NB4 (cell line): ENCODE measurements at regions not wholly inside any gene's neighbourhood (a gene's known extent, or its start where the extent isn't known, plus 50 kb on each side); places are given as distances from the start of the nearest gene placed in this dataset.

Experiments
- POLR2A ChIP-seq: IDR thresholded peaks from 2 replicates; pipeline ENCODE4 v1.6.1; 2011; ENCODE audit warnings: mild to moderate bottlenecking; ENCODE audit not compliant: insufficient read length; ENCODE audit errors: extremely low read depth
- TF ChIP-seq, protein P1 (sequence below): IDR thresholded peaks from one replicate; pipeline ENCODE4 v1.5.1; 2012; ENCODE audit warnings: low read depth, low read length

GRCh38 chr6:11847515-11848345 lies 69.1 kb upstream of the ADTRP start:
- TF ChIP-seq, protein P1, sequence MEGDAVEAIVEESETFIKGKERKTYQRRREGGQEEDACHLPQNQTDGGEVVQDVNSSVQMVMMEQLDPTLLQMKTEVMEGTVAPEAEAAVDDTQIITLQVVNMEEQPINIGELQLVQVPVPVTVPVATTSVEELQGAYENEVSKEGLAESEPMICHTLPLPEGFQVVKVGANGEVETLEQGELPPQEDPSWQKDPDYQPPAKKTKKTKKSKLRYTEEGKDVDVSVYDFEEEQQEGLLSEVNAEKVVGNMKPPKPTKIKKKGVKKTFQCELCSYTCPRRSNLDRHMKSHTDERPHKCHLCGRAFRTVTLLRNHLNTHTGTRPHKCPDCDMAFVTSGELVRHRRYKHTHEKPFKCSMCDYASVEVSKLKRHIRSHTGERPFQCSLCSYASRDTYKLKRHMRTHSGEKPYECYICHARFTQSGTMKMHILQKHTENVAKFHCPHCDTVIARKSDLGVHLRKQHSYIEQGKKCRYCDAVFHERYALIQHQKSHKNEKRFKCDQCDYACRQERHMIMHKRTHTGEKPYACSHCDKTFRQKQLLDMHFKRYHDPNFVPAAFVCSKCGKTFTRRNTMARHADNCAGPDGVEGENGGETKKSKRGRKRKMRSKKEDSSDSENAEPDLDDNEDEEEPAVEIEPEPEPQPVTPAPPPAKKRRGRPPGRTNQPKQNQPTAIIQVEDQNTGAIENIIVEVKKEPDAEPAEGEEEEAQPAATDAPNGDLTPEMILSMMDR, result no peak
- TF ChIP-seq POLR2A, result no peak
